22Rv1 (cell line): ENCODE measurements at regions not wholly inside any gene's neighbourhood (a gene's known extent, or its start where the extent isn't known, plus 50 kb on each side); places are given as distances from the start of the nearest gene placed in this dataset.

Experiments
- ZFX ChIP-seq: fragments of 450-650 bp; IDR thresholded peaks from 2 replicates; pipeline ENCODE4 v1.6.1; 2017; ENCODE audit warnings: antibody characterized with exemption, borderline replicate concordance
- TF ChIP-seq, protein P1 (sequence below): fragments of 450-650 bp; IDR thresholded peaks from 2 replicates; pipeline ENCODE4 v1.5.1; 2017; ENCODE audit warnings: mild to moderate bottlenecking

DNA sequence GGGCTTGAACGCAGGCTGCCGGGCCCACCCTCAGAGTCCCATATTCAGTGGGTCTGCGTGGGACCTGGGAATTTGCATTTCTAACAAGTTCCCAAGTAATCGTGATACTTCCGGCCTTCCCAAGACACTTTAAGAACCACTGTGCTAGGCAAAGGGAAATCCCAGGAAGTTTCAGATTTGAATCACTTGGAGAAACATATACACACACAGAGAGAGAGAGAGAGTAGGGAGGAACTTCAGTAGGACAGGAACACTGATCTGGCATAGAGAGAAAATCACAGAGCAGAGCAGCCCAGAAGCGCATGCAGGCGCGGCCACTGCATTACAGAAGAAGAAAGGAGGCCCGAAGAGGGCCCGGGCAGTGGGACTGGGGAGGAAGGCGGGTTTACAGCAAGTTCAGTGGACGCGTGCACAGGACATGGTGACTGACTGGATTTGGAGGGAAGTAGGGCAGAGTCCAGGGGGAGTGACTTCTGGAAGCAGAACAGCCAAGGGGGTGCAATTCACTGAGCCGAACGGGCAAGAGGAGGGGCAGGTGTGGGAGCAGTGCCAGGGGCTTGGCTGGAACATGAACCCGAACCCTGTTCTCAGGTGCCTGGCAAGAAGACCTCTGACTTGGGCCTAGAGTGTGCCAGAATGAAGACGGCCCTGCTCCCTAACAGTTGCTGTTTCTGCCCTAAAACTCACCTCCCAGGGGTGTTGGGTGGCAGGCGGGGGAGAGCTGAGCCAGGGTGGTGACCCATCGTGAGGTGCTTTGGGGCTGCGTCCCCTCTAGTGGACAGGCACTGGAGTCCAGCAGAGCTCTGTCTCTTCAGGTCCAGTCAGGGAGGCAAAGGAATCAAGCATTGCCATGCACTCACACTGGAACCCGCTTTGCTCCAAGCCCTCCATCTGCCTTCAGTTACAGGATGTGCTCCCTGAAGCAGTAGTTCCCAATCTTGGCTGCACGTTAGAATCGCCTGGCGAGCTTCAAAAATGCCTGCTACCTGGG, 101.3 kb upstream of the HES1 start:
- TF ChIP-seq, protein P1, sequence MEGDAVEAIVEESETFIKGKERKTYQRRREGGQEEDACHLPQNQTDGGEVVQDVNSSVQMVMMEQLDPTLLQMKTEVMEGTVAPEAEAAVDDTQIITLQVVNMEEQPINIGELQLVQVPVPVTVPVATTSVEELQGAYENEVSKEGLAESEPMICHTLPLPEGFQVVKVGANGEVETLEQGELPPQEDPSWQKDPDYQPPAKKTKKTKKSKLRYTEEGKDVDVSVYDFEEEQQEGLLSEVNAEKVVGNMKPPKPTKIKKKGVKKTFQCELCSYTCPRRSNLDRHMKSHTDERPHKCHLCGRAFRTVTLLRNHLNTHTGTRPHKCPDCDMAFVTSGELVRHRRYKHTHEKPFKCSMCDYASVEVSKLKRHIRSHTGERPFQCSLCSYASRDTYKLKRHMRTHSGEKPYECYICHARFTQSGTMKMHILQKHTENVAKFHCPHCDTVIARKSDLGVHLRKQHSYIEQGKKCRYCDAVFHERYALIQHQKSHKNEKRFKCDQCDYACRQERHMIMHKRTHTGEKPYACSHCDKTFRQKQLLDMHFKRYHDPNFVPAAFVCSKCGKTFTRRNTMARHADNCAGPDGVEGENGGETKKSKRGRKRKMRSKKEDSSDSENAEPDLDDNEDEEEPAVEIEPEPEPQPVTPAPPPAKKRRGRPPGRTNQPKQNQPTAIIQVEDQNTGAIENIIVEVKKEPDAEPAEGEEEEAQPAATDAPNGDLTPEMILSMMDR: no peak
- TF ChIP-seq ZFX: no peak
